ENCODE measurements at regions not wholly inside any gene's neighbourhood (a gene's known extent, or its start where the extent isn't known, plus 50 kb on each side); places are given as distances from the start of the nearest gene placed in this dataset.
"Not testable (repeated sequence)": the region's sequence is repeated elsewhere in the genome, so short reads cannot be mapped to it uniquely, and the experiment has no call there.

DNA sequence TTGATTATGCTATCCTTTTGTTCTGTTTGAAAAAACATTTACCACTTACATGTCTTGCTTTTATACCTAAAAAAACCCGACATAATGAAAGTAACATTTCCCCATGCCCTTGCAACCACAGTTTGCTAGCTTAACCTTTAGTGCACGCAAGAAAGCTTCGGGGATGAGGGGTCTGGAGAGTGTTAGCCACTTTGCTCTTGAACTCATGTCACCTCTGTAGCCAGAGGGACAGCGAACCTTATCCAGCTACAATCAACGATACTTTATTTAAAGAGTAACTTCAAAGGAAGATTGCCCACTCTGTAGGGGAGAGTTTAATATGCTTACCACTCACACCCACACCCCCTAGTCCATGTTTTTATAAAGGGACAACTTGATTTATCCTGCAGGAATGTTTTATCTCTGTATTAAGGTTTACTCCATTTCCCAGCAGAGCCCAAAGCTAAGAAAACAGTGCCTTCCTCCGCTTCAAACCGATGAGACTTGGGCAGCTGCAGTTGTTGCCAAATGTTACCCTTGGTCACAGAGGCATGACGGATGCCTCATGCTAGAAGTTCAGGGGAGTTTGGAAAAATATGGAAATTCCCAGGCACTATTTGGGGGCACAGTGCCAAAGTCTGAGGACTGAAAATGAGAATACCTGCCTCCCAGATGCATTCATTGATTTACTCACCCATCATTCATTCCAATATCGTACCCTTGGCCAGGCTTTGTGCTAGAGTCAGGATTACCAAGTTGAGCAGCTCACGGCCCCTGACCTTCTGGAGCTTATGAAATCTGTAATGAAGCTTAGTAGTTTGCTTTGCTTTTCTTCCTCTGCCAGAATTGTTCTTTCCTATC is 61.4 kb upstream of the VCAM1 start:
- TF ChIP-seq, protein P1, sequence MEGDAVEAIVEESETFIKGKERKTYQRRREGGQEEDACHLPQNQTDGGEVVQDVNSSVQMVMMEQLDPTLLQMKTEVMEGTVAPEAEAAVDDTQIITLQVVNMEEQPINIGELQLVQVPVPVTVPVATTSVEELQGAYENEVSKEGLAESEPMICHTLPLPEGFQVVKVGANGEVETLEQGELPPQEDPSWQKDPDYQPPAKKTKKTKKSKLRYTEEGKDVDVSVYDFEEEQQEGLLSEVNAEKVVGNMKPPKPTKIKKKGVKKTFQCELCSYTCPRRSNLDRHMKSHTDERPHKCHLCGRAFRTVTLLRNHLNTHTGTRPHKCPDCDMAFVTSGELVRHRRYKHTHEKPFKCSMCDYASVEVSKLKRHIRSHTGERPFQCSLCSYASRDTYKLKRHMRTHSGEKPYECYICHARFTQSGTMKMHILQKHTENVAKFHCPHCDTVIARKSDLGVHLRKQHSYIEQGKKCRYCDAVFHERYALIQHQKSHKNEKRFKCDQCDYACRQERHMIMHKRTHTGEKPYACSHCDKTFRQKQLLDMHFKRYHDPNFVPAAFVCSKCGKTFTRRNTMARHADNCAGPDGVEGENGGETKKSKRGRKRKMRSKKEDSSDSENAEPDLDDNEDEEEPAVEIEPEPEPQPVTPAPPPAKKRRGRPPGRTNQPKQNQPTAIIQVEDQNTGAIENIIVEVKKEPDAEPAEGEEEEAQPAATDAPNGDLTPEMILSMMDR (conservative IDR thresholded peaks at IDR 0.05), result no peak
- Mint-ChIP-seq H3K4me3 (no peak overlapping the region), H3K9me3 (peaks cover 6% of the 10 kb centered on the region), H3K27me3 (ENCODE audit: insufficient read depth) (peaks cover 4% of the 10 kb centered on the region), H3K27ac (no peak overlapping the region), H3K36me3 (ENCODE audit: low read depth) (no peaks in the 10 kb centered on the region), H3K4me1 (peaks cover 13% of the 10 kb centered on the region)
- Histone ChIP-seq H3K4me3 (ENCODE audit: low read length) (no peak overlapping the region), H3K27ac (ENCODE audit: low read depth, low read length) (no peak overlapping the region), H3K9me3 (ENCODE audit: control insufficient read depth, low read length) (peaks cover 8% of the 10 kb centered on the region), H3K4me1 (ENCODE audit: control insufficient read depth, insufficient read depth, low read length) (peaks cover 6% of the 10 kb centered on the region), H3K36me3 (ENCODE audit: control insufficient read depth, insufficient read depth, low read length) (no peaks in the 10 kb centered on the region), H3K9ac (ENCODE audit: extremely low read depth, low read length, poor library complexity, severe bottlenecking) (no peak overlapping the region), H3K27me3 (ENCODE audit: control insufficient read depth, insufficient read depth, low read length, poor library complexity, severe bottlenecking) (no peaks in the 10 kb centered on the region)
- 89 to 90% methylated on average over 4 to 10 of the region's 10 CpGs for WGBS, 2 experiments (ENCODE audit: insufficient coverage in 1 of 2, insufficient read length in 1 of 2)
- DNase-seq, result no peak

DNA sequence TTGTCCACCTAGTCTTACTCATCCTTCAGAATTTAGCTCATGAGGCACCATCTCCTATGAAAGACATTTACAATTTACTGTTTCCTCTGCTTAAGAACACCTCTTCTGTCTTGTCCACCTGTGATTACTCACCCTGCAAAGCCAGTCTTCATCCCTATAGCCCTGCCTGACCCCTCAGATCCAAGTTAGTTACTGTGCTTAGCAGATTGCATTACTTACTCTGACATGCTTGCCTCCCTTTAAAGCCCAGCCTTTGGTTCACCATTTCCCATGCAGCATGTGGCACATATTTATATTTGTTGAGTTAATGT is 60.9 kb upstream of the VCAM1 start:
- TF ChIP-seq, protein P1 (conservative IDR thresholded peaks at IDR 0.05), result no peak
- Histone ChIP-seq H3K36me3 (ENCODE audit: control insufficient read depth, insufficient read depth, low read length) (no peaks in the 10 kb centered on the region), H3K4me1 (ENCODE audit: control insufficient read depth, insufficient read depth, low read length) (peaks cover 6% of the 10 kb centered on the region), H3K9me3 (ENCODE audit: control insufficient read depth, low read length) (peaks cover 2% of the 10 kb centered on the region), H3K27ac (ENCODE audit: low read depth, low read length) (no peak overlapping the region), H3K27me3 (ENCODE audit: control insufficient read depth, insufficient read depth, low read length, poor library complexity, severe bottlenecking) (no peaks in the 10 kb centered on the region), H3K9ac (ENCODE audit: extremely low read depth, low read length, poor library complexity, severe bottlenecking) (no peak overlapping the region), H3K4me3 (ENCODE audit: low read length) (no peak overlapping the region)
- DNase-seq, result no peak
- Mint-ChIP-seq H3K4me1 (peaks cover 13% of the 10 kb centered on the region), H3K36me3 (ENCODE audit: low read depth) (no peaks in the 10 kb centered on the region), H3K9me3 (peaks cover 2% of the 10 kb centered on the region), H3K27me3 (ENCODE audit: insufficient read depth) (peaks cover 4% of the 10 kb centered on the region), H3K4me3 (no peak overlapping the region), H3K27ac (no peak overlapping the region)

DNA sequence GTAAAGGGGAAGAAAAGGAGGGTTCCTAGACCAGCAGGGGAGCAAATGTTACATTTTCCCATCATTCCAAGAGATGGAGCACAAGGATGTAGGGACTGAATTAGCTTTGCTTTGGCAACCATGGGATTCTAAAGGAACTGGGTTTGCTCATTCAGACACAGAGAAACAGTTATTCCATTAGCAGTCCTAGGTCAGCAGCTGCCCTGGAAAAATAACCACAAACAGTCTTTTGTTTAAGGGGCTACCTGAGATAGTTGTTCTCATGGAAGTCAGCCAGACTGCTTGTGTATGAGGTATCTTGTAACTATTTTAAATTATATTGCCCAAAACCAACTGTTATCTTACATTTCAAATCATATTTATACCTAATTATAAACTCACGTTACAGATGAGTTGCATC is 58.4 kb upstream of the VCAM1 start:
- H3K36me3 Mint-ChIP-seq (ENCODE audit: low read depth), result no peaks in the 10 kb centered on the region
- H3K4me3 Mint-ChIP-seq, result no peak overlapping the region
- Histone ChIP-seq H3K27me3 (ENCODE audit: control insufficient read depth, insufficient read depth, low read length, poor library complexity, severe bottlenecking) (no peaks in the 10 kb centered on the region), H3K36me3 (ENCODE audit: control insufficient read depth, insufficient read depth, low read length) (no peaks in the 10 kb centered on the region), H3K9me3 (ENCODE audit: control insufficient read depth, low read length) (no peaks in the 10 kb centered on the region), H3K9ac (ENCODE audit: extremely low read depth, low read length, poor library complexity, severe bottlenecking) (no peak overlapping the region), H3K27ac (ENCODE audit: low read depth, low read length) (no peak overlapping the region), H3K4me1 (ENCODE audit: control insufficient read depth, insufficient read depth, low read length) (peaks cover 6% of the 10 kb centered on the region), H3K4me3 (ENCODE audit: low read length) (no peak overlapping the region)
- TF ChIP-seq, protein P1 (conservative IDR thresholded peaks at IDR 0.05), result no peak
- WGBS, 2 experiments (ENCODE audit: insufficient coverage in 1 of 2, insufficient read length in 1 of 2), result 100% methylated on average over 1 of the region's 1 CpG; no CpG with 5 or more reads in 1 of the 2 experiments
- H3K4me1 Mint-ChIP-seq, result peaks cover 13% of the 10 kb centered on the region
- no peak for DNase-seq
- H3K27ac Mint-ChIP-seq, result no peak overlapping the region
- H3K9me3 Mint-ChIP-seq, result peaks cover 8% of the 10 kb centered on the region
- H3K27me3 Mint-ChIP-seq (ENCODE audit: insufficient read depth), result peaks cover 7% of the 10 kb centered on the region

DNA sequence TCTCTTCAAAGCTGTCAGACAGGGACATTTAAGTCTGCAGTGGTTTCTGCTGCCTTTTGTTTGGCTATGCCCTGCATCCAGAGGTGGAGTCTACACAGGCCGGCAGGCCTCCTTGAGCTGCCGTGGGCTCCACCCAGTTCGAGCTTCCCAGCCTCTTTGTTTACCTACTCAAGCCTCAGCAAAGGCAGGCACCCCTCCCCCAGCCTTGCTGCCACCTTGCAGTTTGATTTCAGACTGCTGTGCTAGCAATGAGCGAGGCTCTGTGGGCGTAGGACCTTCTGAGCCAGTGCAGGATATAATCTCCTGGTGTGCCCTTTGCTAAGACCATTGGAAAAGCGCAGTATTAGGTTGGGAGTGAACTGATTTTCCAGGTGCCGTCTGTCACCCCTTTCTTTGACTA is 51.0 kb upstream of the VCAM1 start:
- WGBS, 2 experiments (ENCODE audit: insufficient coverage in 1 of 2, insufficient read length in 1 of 2), result 67 to 90% methylated on average over 6 to 7 of the region's 7 CpGs
- not testable (repeated sequence) for H3K27me3 Mint-ChIP-seq (ENCODE audit: insufficient read depth); H3K27me3 ChIP-seq (ENCODE audit: control insufficient read depth, insufficient read depth, low read length, poor library complexity, severe bottlenecking); H3K27ac ChIP-seq (ENCODE audit: low read depth, low read length); H3K4me1 Mint-ChIP-seq; H3K4me3 Mint-ChIP-seq; H3K4me3 ChIP-seq (ENCODE audit: low read length); H3K36me3 Mint-ChIP-seq (ENCODE audit: low read depth); H3K27ac Mint-ChIP-seq; H3K36me3 ChIP-seq (ENCODE audit: control insufficient read depth, insufficient read depth, low read length); DNase-seq; H3K9ac ChIP-seq (ENCODE audit: extremely low read depth, low read length, poor library complexity, severe bottlenecking); H3K4me1 ChIP-seq (ENCODE audit: control insufficient read depth, insufficient read depth, low read length)
- peaks cover 25% of the 10 kb centered on the region for H3K9me3 ChIP-seq (ENCODE audit: control insufficient read depth, low read length)
- H3K9me3 Mint-ChIP-seq, result peaks cover 31% of the 10 kb centered on the region
